ENCODE measurements at regions not wholly inside any gene's neighbourhood (a gene's known extent, or its start where the extent isn't known, plus 50 kb on each side); places are given as distances from the start of the nearest gene placed in this dataset.

DNA sequence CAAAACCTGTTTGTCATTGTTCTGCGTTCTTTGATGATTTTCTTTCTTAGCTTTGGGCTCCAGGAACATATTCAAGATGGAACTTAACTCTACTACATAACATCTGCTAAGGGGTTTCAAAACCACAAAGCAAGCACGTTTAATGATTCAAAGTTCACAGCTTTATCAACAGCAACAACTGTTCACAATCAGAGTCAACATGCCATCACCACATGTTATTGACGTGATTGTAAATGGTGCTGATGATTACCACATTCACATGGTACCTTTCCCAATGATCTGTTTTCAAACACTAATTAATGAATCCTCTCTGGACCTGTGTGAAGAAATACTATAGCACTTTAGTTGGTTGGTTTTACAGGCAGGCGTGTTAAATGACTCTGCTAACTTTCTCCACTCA is 180.6 kb upstream of the CEP162 start:
- Histone ChIP-seq H3K27me3 (ENCODE audit: control insufficient read depth, insufficient read depth, low read length, poor library complexity, severe bottlenecking) (no peaks in the 10 kb centered on the region), H3K4me1 (ENCODE audit: control insufficient read depth, insufficient read depth, low read length) (no peaks in the 10 kb centered on the region), H3K36me3 (ENCODE audit: control insufficient read depth, insufficient read depth, low read length) (no peaks in the 10 kb centered on the region), H3K4me3 (ENCODE audit: low read length) (no peak overlapping the region), H3K9ac (ENCODE audit: extremely low read depth, low read length, poor library complexity, severe bottlenecking) (no peak overlapping the region), H3K27ac (ENCODE audit: low read depth, low read length) (no peak overlapping the region), H3K9me3 (ENCODE audit: control insufficient read depth, low read length) (no peaks in the 10 kb centered on the region)
- Mint-ChIP-seq H3K4me3 (no peak overlapping the region), H3K36me3 (ENCODE audit: low read depth) (no peaks in the 10 kb centered on the region), H3K9me3 (no peaks in the 10 kb centered on the region), H3K4me1 (no peaks in the 10 kb centered on the region), H3K27ac (no peak overlapping the region), H3K27me3 (ENCODE audit: insufficient read depth) (no peaks in the 10 kb centered on the region)
- no peak for DNase-seq
- TF ChIP-seq, protein P1, sequence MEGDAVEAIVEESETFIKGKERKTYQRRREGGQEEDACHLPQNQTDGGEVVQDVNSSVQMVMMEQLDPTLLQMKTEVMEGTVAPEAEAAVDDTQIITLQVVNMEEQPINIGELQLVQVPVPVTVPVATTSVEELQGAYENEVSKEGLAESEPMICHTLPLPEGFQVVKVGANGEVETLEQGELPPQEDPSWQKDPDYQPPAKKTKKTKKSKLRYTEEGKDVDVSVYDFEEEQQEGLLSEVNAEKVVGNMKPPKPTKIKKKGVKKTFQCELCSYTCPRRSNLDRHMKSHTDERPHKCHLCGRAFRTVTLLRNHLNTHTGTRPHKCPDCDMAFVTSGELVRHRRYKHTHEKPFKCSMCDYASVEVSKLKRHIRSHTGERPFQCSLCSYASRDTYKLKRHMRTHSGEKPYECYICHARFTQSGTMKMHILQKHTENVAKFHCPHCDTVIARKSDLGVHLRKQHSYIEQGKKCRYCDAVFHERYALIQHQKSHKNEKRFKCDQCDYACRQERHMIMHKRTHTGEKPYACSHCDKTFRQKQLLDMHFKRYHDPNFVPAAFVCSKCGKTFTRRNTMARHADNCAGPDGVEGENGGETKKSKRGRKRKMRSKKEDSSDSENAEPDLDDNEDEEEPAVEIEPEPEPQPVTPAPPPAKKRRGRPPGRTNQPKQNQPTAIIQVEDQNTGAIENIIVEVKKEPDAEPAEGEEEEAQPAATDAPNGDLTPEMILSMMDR (conservative IDR thresholded peaks at IDR 0.05), result no peak
- 91 to 92% methylated on average over 2 to 4 of the region's 4 CpGs for whole genome bisulfite sequencing, 2 experiments (ENCODE audit: insufficient coverage in 1 of 2, insufficient read length in 1 of 2)

DNA sequence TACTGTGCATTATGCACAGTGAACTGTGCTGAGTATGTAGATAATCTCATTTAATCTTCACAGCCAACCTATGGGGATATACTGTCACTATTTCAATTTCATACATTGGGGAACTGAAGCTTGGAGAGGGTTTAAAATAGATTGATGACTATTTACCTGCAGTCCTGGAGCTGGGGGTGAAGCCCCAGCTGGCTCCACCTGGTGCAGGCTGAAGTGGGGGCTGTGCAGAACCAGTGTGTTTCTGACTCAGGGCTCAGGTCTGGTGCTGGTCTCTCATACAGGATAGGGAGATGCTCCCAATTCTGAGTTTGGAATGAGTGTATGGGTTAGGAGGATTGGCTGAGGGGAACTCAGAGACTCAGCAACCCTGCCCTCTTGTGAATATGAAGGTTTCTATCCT is 176.1 kb upstream of the CEP162 start:
- Mint-ChIP-seq H3K27me3 (ENCODE audit: insufficient read depth) (no peaks in the 10 kb centered on the region), H3K36me3 (ENCODE audit: low read depth) (no peaks in the 10 kb centered on the region), H3K4me1 (no peaks in the 10 kb centered on the region), H3K9me3 (no peaks in the 10 kb centered on the region), H3K27ac (no peak overlapping the region), H3K4me3 (no peak overlapping the region)
- Histone ChIP-seq H3K36me3 (ENCODE audit: control insufficient read depth, insufficient read depth, low read length) (no peaks in the 10 kb centered on the region), H3K4me3 (ENCODE audit: low read length) (no peak overlapping the region), H3K27ac (ENCODE audit: low read depth, low read length) (no peak overlapping the region), H3K4me1 (ENCODE audit: control insufficient read depth, insufficient read depth, low read length) (no peaks in the 10 kb centered on the region), H3K9me3 (ENCODE audit: control insufficient read depth, low read length) (no peaks in the 10 kb centered on the region), H3K9ac (ENCODE audit: extremely low read depth, low read length, poor library complexity, severe bottlenecking) (no peak overlapping the region), H3K27me3 (ENCODE audit: control insufficient read depth, insufficient read depth, low read length, poor library complexity, severe bottlenecking) (no peaks in the 10 kb centered on the region)
- TF ChIP-seq, protein P1 (conservative IDR thresholded peaks at IDR 0.05), result no peak
- DNase-seq, result no peak

DNA sequence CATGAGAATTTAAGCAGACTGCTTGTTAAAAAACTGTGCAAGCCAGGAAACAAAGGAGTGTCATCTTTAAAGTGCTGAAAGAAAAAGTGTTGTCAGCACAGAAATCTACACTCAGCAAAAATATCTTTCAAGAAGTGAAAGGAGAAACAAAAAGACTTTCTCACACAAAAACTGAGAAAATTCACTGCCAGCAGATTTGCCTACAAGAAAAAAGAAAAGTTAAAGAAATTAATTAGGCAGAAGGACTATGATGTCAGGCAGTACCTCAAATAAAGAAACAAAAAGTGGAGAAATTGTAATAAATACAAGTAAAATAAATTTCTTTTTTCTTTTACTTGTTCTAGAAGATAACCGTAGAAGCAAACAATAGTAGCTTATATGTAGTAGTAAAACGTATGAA is 171.6 kb upstream of the CEP162 start:
- H3K27me3 Mint-ChIP-seq (ENCODE audit: insufficient read depth), result no peaks in the 10 kb centered on the region
- Histone ChIP-seq H3K4me3 (ENCODE audit: low read length) (no peak overlapping the region), H3K36me3 (ENCODE audit: control insufficient read depth, insufficient read depth, low read length) (no peaks in the 10 kb centered on the region), H3K4me1 (ENCODE audit: control insufficient read depth, insufficient read depth, low read length) (no peaks in the 10 kb centered on the region), H3K27me3 (ENCODE audit: control insufficient read depth, insufficient read depth, low read length, poor library complexity, severe bottlenecking) (no peaks in the 10 kb centered on the region), H3K27ac (ENCODE audit: low read depth, low read length) (no peak overlapping the region), H3K9ac (ENCODE audit: extremely low read depth, low read length, poor library complexity, severe bottlenecking) (no peak overlapping the region), H3K9me3 (ENCODE audit: control insufficient read depth, low read length) (no peaks in the 10 kb centered on the region)
- H3K4me3 Mint-ChIP-seq, result no peak overlapping the region
- TF ChIP-seq, protein P1 (conservative IDR thresholded peaks at IDR 0.05), result no peak
- H3K9me3 Mint-ChIP-seq, result no peaks in the 10 kb centered on the region
- 90 to 100% methylated on average over 2 of the region's 2 CpGs for WGBS, 2 experiments (ENCODE audit: insufficient coverage in 1 of 2, insufficient read length in 1 of 2)
- no peak overlapping the region for H3K27ac Mint-ChIP-seq
- no peaks in the 10 kb centered on the region for H3K36me3 Mint-ChIP-seq (ENCODE audit: low read depth)
- no peaks in the 10 kb centered on the region for H3K4me1 Mint-ChIP-seq
- no peak for DNase-seq
